Right kidney (tissue), 1 donor: ENCODE measurements at regions not wholly inside any gene's neighbourhood (a gene's known extent, or its start where the extent isn't known, plus 50 kb on each side); places are given as distances from the start of the nearest gene placed in this dataset.

ENCODE experiments used
- DNase-seq: peaks from one replicate; pipeline ENCODE4 v3.0.0-alpha.2; 2016

- DNase-seq, result no peak
Observed at GRCh38 chr1:188462837-188463236, 1634.1 kb downstream of the PLA2G4A start.

DNA sequence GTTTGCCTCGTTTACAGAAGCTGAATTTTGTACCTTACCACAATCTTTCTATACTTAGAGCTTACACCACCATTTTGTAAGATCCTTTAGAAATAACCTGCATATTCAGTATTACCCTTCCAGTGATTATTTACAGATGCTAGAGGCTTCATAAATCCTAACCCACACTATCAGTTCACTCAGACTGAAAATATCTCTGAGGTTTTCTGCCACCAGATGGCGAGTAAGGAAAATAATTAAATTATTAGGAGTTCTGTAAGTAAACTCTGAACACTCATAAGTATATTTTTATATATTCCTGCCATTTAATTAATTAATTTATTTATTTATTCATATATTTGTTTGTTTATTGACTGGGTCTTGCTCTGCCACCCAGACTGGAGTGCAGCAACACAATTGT is 1635.2 kb downstream of the PLA2G4A start:
- DNase-seq, result no peak

- no peak for DNase-seq
Observed at GRCh38 chr1:188466539-188466938, 1637.8 kb downstream of the PLA2G4A start.

GRCh38 chr1:188476606-188477005 is 1647.9 kb downstream of the PLA2G4A start:
- no peak for DNase-seq

- no peak for DNase-seq
Observed at GRCh38 chr1:188489336-188490112, 1660.8 kb downstream of the PLA2G4A start.

GRCh38 chr1:188496506-188496905 is 1667.8 kb downstream of the PLA2G4A start:
- DNase-seq, result no peak

DNA sequence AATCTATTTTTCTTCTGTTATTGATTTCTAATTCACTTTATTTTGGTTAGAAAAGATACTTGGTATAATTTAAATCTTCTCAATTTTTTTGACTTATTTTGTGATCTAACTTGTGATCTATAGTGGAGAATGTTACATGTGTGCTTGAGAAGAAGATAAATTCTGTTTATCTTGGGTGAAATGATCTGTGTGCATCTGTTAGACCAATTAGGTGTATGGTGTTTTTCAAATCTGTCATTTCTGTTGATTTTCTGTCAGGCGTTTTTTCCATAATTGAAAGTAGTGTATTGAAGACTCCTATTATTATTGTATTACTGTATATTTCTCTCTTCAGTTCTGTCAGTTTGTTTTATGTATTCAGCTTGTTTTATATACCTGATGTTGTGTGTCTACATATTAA is 1668.3 kb downstream of the PLA2G4A start:
- no peak for DNase-seq

- no peak for DNase-seq
Observed at GRCh38 chr1:188499690-188500089, 1670.9 kb downstream of the PLA2G4A start.

GRCh38 chr1:188514917-188515316 is 1686.2 kb downstream of the PLA2G4A start:
- no peak for DNase-seq

- no peak for DNase-seq
Observed at GRCh38 chr1:188517139-188517538, 1688.4 kb downstream of the PLA2G4A start.

DNA sequence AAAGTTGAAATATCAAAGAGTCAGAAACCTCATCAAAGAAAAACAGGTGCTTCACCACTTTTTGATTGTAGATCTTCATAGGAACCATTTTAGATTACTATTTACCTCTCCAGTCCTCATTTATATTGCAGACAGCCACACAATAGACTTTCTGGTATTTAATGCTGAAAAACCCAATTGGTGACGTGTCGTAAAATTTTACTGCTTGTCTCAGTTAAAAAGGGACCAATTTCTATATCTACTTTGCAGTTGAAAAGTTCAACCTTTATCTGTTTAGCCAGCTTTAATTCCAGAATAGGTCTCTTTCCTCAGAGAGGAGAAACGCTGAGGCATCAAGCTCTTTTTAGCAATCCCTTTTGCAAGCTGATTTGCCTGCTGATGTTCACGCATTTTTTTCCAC is 1722.4 kb downstream of the PLA2G4A start:
- no peak for DNase-seq

GRCh38 chr1:188557053-188557452 is 1728.3 kb downstream of the PLA2G4A start:
- no peak for DNase-seq

GRCh38 chr1:188582911-188583532 is 1754.3 kb downstream of the PLA2G4A start:
- DNase-seq, result no peak

GRCh38 chr1:188584119-188584518 is 1755.4 kb downstream of the PLA2G4A start:
- no peak for DNase-seq

- no peak for DNase-seq
Observed at GRCh38 chr1:188590641-188591040, 1761.9 kb downstream of the PLA2G4A start.

DNA sequence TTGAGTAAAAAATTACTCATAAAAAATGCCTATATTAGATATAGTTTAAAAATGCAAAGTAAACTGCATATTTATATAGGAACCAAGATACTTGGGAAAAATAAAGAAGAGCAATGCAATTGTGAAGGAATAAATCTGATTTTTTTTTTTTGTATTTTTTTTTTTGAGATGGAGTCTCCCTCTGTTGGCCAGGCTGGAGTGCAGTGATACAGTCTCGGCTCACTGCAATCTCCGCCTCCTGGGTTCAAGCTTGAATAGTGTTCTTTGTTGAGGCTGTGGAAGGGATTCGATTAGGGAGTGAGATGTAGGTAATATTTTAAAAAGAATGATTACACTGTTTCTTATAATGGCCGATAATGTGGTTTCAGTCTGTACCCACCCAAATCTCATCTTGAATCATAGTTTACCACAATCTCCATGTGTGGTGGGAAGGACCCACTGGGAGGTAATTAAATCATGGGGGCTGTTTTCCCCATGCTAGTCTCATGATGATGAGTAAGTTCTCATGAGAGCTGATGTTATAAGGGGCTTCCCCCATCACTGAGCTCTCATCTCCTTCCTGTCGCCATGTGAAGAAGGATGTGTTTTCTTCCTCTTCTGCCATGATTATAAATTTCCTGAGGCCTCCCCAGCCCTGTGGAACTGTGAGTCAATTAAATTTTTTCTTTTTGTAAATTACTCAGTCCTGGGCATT is 1765.9 kb downstream of the PLA2G4A start:
- DNase-seq, result no peak

DNA sequence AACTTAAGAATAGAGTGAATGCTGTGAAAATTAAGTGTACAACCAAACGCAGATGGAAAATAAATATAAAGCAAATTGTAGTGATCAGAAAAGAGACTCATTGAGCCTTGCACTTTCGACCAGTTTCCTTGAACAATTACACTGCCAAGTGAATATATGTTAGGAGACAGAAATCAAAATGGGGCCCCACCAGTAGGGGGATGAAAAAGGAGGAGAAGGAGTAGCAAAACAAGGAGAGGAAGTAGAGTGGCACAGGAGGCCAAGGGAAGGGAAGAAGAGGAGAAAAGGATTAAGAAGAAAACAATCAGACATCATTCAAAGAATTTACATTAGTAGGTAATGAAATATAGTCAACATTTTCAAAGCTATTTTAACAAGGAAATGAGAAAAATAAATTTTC is 1770.6 kb downstream of the PLA2G4A start:
- no peak for DNase-seq

GRCh38 chr1:188611432-188611831 is 1782.7 kb downstream of the PLA2G4A start:
- no peak for DNase-seq

GRCh38 chr1:188615321-188615720 is 1786.6 kb downstream of the PLA2G4A start:
- no peak for DNase-seq

- DNase-seq, result no peak
Observed at GRCh38 chr1:188620236-188620635, 1791.5 kb downstream of the PLA2G4A start.

DNA sequence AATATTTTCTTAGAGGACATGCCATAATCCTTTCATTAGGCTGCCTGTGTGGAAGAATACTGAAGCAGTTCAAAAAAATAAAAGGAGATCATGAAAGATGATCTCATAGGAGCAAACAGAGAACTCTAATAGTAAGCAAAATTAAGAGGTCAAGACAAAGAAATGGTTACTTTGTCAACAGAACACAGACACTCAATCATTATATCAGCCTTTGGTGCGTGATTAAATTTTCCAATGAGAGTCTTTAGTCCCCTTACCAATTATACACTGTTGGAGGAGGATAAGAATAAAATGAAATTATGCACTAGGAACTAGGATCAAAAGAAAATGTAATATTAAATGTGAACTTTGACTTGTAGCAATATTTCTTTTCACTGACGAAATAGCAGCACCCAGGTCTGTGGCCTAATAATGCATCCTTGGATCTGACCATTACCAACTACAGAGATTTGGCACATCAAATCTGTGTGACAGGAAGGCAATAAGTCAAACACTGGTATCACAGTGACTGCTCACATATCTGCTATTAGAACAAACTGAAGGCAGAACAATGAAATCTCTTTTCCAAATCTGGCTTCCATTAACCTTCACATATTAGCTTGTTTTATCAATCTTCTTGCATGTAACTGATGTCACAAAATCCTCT is 1812.9 kb downstream of the PLA2G4A start:
- DNase-seq, result no peak

- DNase-seq, result no peak
Observed at GRCh38 chr1:188642704-188643103, 1814.0 kb downstream of the PLA2G4A start.

- no peak for DNase-seq
Observed at GRCh38 chr1:188652678-188653077, 1823.9 kb downstream of the PLA2G4A start.
